DMS114 treated with DMSO at 0.1 percent for 48 hours (cell line): ENCODE measurements at regions not wholly inside any gene's neighbourhood (a gene's known extent, or its start where the extent isn't known, plus 50 kb on each side); places are given as distances from the start of the nearest gene placed in this dataset.
"Not testable (repeated sequence)": the region's sequence is repeated elsewhere in the genome, so short reads cannot be mapped to it uniquely, and the experiment has no call there.

ENCODE experiments used
- DNase-seq: peaks from one replicate; lab custom pipeline; 2025; ENCODE audit not compliant: unreplicated experiment; lab: John Stamatoyannopoulos, UW

GRCh38 chr16:21533474-21533873 is 65.9 kb upstream of the METTL9 start:
- not testable (repeated sequence) for DNase-seq

GRCh38 chr16:21534561-21534960 is 64.8 kb upstream of the METTL9 start:
- not testable (repeated sequence) for DNase-seq

- DNase-seq = not testable (repeated sequence)
Measured at GRCh38 chr16:21535201-21535600, 64.2 kb upstream of the METTL9 start.

GRCh38 chr16:21536740-21537139 is 62.6 kb upstream of the METTL9 start:
- not testable (repeated sequence) for DNase-seq

DNA sequence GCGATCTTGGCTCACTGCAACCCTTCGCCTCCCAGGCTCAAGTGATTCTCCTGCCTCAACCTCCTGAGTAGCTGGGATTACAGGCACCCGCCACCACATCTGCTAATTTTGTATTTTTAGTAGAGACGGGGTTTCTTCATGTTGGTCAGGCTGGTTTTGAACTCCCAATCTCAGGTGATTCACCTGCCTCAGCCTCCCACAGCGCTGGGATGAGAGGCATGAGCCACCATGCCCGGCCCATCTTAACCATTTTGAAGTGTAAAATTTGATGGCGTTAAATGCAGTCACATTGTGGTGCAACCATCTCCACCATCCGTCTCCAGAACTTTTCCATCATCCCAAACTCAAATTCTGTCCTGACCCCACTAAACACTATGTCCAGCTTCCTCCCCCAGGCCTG is 61.8 kb upstream of the METTL9 start:
- DNase-seq = not testable (repeated sequence)

- DNase-seq = not testable (repeated sequence)
Measured at GRCh38 chr16:21539107-21539618, 60.2 kb upstream of the METTL9 start.

- DNase-seq = not testable (repeated sequence)
Measured at GRCh38 chr16:21540770-21541433, 58.5 kb upstream of the METTL9 start.

DNA sequence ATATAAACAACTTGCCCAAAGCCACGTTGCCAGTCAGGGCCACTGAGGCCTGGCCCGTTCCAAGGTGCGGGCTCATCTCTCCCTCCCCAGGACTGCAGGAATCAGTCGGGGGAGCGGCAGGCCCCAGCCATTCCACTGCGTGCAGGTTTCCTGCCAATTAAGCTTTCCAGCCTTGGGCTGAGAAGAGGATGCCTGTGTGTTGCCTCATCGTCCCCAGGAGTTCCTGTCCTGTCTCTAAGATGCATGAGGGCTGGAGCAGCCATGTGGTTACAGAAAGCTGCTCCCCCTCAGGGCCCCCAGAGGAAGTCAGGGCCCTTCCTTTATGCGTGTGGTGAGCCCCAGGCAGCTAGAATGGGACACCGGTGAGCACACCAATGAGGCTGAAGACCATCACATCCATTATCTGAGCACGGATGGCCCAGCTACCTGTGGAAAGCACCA is 57.7 kb upstream of the METTL9 start:
- not testable (repeated sequence) for DNase-seq

DNA sequence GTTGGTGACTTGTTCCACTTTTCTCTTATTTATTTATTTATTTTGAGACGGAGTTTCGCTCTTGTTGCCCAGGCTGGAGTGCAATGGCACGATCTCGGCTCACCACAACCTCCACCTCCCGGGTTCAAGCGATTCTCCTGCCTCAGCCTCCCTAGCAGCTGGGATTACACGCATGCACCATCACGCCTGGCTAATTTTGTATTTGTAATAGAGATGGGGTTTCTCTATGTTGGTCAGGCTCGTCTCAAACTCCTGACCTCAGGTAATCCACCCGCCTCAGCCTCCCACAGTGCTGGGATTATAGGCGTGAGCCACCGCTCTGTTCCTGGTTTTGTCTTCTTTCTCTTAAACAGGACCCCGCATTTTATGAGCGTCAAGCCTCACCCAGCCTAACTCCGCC is 57.3 kb upstream of the METTL9 start:
- not testable (repeated sequence) for DNase-seq

- DNase-seq = not testable (repeated sequence)
Measured at GRCh38 chr16:21542491-21543124, 56.8 kb upstream of the METTL9 start.

- not testable (repeated sequence) for DNase-seq
Measured at GRCh38 chr16:21543151-21543836, 56.1 kb upstream of the METTL9 start.

DNA sequence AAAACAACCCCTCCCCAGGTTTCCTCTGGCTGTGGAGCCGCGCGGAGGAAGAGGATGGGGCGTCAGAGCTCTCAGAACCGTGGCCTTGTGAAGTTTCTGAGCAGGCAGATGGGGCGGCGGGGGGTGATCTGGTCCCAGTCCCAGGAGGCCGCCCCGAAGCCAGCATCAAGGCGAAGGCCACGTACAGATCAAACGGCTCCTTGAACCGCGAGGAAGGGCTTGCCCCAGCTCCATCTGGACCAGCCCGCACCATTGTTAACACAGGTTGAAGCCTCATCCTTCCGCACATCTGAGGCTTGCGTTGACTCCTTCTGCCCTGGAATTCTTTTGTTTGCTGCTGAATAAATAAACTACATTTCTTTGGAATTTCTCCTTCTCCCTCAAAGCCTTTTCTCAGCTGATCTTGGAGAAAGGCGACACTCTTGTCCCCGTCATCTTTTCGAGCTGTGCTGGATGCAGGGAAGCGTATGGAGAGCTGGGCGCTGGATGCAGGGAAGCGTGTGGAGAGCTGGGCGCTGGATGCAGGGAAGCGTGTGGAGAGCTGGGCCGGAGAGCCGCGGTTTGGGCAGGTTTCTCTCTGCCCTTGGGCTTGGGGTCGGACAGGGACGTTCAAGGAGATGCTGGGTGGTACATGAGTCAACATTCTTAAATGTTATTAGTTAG is 53.6 kb upstream of the METTL9 start:
- DNase-seq = not testable (repeated sequence)

GRCh38 chr16:21549396-21549795 is 50.0 kb upstream of the METTL9 start:
- not testable (repeated sequence) for DNase-seq
